HepG2 (cell line): ENCODE measurements at regions not wholly inside any gene's neighbourhood (a gene's known extent, or its start where the extent isn't known, plus 50 kb on each side); places are given as distances from the start of the nearest gene placed in this dataset.

ENCODE experiments used
- ATAC-seq: fragments of 200-7000 bp; cut with Tn5 transposase; 3 replicates; pipeline ENCODE4 v1.9.1; 2020; ENCODE audit warnings: mild to moderate bottlenecking, moderate library complexity
- BruUV-seq: library from RNA; stranded (reverse); fragments of 400-500 nt; replicated peaks from 2 replicates; lab custom pipeline; 2021; lab: Mats Ljungman, UMichigan
- CTCF ChIA-PET: fragments of 300-600 bp; formaldehyde crosslinking; extraction: SDS; loops from one replicate; lab custom pipeline; 2021; ENCODE audit warnings: low total read pairs, inconsistent platforms, low intra/inter-chr PET ratio; lab: Yijun Ruan, JAX
- POLR2A ChIA-PET: fragments of 350-600 bp; sonication (Branson Sonifier 250); formaldehyde crosslinking; loops from one replicate; lab custom pipeline; 2020; ENCODE audit warnings: antibody characterized with exemption, inconsistent platforms; lab: Yijun Ruan, JAX
- DNase-seq: peaks from one replicate; pipeline ENCODE4 v3.0.0-alpha.2; 2015; ENCODE audit warnings: low spot score
- FAIRE-seq: peaks from 3 replicates; lab custom pipeline; 2011; peaks lifted over from hg19 to GRCh38; lab: Jason Lieb, UNC
- H2AFZ ChIP-seq: one replicate; pipeline ENCODE4 v1.6.1; 2011; ENCODE audit warnings: low read length, inconsistent platforms
- H3K27ac ChIP-seq: fragments of 300-600 bp; 3 replicates; pipeline ENCODE4 v1.8.0; 2011; ENCODE audit warnings: mixed run types, mild to moderate bottlenecking, mixed read lengths, low read length, inconsistent platforms; ENCODE audit not compliant: insufficient read depth; ENCODE audit errors: extremely low read length
- H3K27me3 ChIP-seq, 2 experiments: fragments of 200-600 bp in 1 of 2; 2 replicates in 1 of 2; 3 replicates in 1 of 2; pipeline versions ENCODE4 v1.6.0 to v1.8.0; 2011; ENCODE audit warnings: low read length in 2 of 2, mild to moderate bottlenecking in 2 of 2, moderate library complexity in 2 of 2, inconsistent platforms in 1 of 2; ENCODE audit not compliant: insufficient read depth in 2 of 2, control insufficient read depth in 1 of 2
- H3K36me3 ChIP-seq, 2 experiments: fragments of 200-600 bp in 1 of 2; replicated peaks in 1 of 2; 2 replicates in 1 of 2; 3 replicates in 1 of 2; pipeline versions ENCODE4 v1.5.1 to v1.8.0; 2011; ENCODE audit warnings: low read length in 2 of 2, inconsistent platforms in 1 of 2; ENCODE audit not compliant: insufficient read depth in 2 of 2, control insufficient read depth in 1 of 2
- H3K4me1 ChIP-seq: 2 replicates; pipeline ENCODE4 v1.5.1; 2012; ENCODE audit warnings: low read length, inconsistent platforms; ENCODE audit not compliant: insufficient read depth
- H3K4me2 ChIP-seq: 2 replicates; pipeline ENCODE4 v1.6.0; 2011; ENCODE audit warnings: low read depth, low read length, inconsistent platforms
- H3K4me3 ChIP-seq, 3 experiments: fragments of 200-600 bp in 1 of 3; sonication (generic), shearing (Covaris generic) in 1 of 3; replicated peaks in 1 of 3; 2 replicates each; pipeline ENCODE4 v1.5.1; 2011 to 2016; ENCODE audit warnings: low read length in 3 of 3, inconsistent platforms in 2 of 3, low read depth in 2 of 3, mild to moderate bottlenecking in 2 of 3, control low read depth in 1 of 3, mixed read lengths in 1 of 3; ENCODE audit not compliant: insufficient read depth in 1 of 3
- H3K79me2 ChIP-seq: one replicate; pipeline ENCODE4 v1.6.1; 2011; ENCODE audit warnings: low read length, inconsistent platforms; ENCODE audit not compliant: insufficient read depth
- H3K9ac ChIP-seq: 2 replicates; pipeline ENCODE4 v1.6.0; 2011; ENCODE audit warnings: mild to moderate bottlenecking, low read depth, low read length, inconsistent platforms; ENCODE audit not compliant: insufficient read depth
- H3K9me3 ChIP-seq: 2 replicates; pipeline ENCODE4 v1.5.1; 2012; ENCODE audit warnings: mild to moderate bottlenecking, low read length
- H4K20me1 ChIP-seq: 2 replicates; pipeline ENCODE4 v1.6.0; 2011; ENCODE audit warnings: inconsistent platforms, mild to moderate bottlenecking, low read length, moderate library complexity; ENCODE audit not compliant: insufficient read depth
- HOXA3 ChIP-seq: sonication (generic); formaldehyde crosslinking; IDR thresholded peaks from 2 replicates; pipeline ENCODE4 v1.5.0; 2020; ENCODE audit warnings: missing genetic modification reagents
- PCBP1 ChIP-seq: fragments of 200-400 bp; formaldehyde crosslinking; IDR thresholded peaks from 2 replicates; pipeline ENCODE4 v1.6.1; 2017; ENCODE audit warnings: mild to moderate bottlenecking, low read depth, low read length, borderline replicate concordance
- XRCC5 ChIP-seq: fragments of 200-400 bp; formaldehyde crosslinking; optimal IDR thresholded peaks from 2 replicates; pipeline ENCODE3; 2017; ENCODE audit warnings: mild to moderate bottlenecking, low read length
- WGBS: methylation state at CpG from one replicate; pipeline ENCODE4 v1.1.6; 2017; ENCODE audit warnings: low lambda C conversion rate; 5-methylcytosine and 5-hydroxymethylcytosine counted together
- in situ Hi-C: cut with HindIII; loops from 2 replicates; pipeline ENCODE4 v1.10.0; 2017; ENCODE audit warnings: low pct_unique_long_range_greater_than_20kb; ENCODE audit not compliant: extremely low pct_ligation_motif_present
- intact Hi-C: fragments of 100-400 bp; cut with micrococcal nuclease; formaldehyde crosslinking; loops from one replicate; pipeline ENCODE4 v1.10.0; 2022; ENCODE audit not compliant: unreplicated experiment
- TF ChIP-seq, protein P1 (sequence below): sonication (generic); formaldehyde crosslinking; conservative IDR thresholded peaks from 2 replicates; pipeline ENCODE4 v1.8.1; 2023; ENCODE audit warnings: missing genetic modification reagents
- TF ChIP-seq, protein P2 (sequence below): sonication (generic); formaldehyde crosslinking; IDR thresholded peaks from 2 replicates; pipeline ENCODE4 v1.8.0; 2022; ENCODE audit warnings: low read depth, missing genetic modification reagents
- TF ChIP-seq, protein P3 (sequence below): conservative IDR thresholded peaks from 2 replicates; pipeline ENCODE4 v1.6.1; 2018; ENCODE audit warnings: missing genetic modification reagents
- TF ChIP-seq, protein P4 (sequence below): sonication (generic); formaldehyde crosslinking; IDR thresholded peaks from 2 replicates; pipeline ENCODE4 v1.4.0; 2020; ENCODE audit warnings: mild to moderate bottlenecking, missing genetic modification reagents
- TF ChIP-seq, protein P5 (sequence below): sonication (generic); formaldehyde crosslinking; IDR thresholded peaks from 2 replicates; pipeline ENCODE4 v1.4.0; 2020; ENCODE audit warnings: missing genetic modification reagents, mild to moderate bottlenecking, borderline replicate concordance

GRCh38 chr11:130813196-130813595 is 103.1 kb downstream of the SNX19 start:
- no peak overlapping the region for H3K9ac ChIP-seq
- no peak for DNase-seq
- ATAC-seq: no peak
- 28% methylated on average over 8 of the region's 8 CpGs for WGBS
- no peaks in the 10 kb centered on the region for H3K79me2 ChIP-seq
- no peak overlapping the region for H3K4me3 ChIP-seq
- H3K27me3 ChIP-seq: peaks cover 0 to 10% of the 10 kb centered on the region in 2 experiments; a peak in 3 of 5 replicates
- H4K20me1 ChIP-seq: no peaks in the 10 kb centered on the region
- ChIA-PET POLR2A (no interaction called here), CTCF (no interaction called here)
- H3K4me1 ChIP-seq: no peaks in the 10 kb centered on the region
- H3K4me2 ChIP-seq: no peak overlapping the region
- intact Hi-C loops: no loop called here
- no TSS peak for BruUV-seq
- no peak overlapping the region for H2AFZ ChIP-seq
- H3K36me3 ChIP-seq: no peaks in the 10 kb centered on the region
- in situ Hi-C loops: no loop called here
- TF ChIP-seq PCBP1 (no peak), XRCC5 (no peak), HOXA3 (CRISPR knock-in tag) (no peak)
- TF ChIP-seq, protein P1, sequence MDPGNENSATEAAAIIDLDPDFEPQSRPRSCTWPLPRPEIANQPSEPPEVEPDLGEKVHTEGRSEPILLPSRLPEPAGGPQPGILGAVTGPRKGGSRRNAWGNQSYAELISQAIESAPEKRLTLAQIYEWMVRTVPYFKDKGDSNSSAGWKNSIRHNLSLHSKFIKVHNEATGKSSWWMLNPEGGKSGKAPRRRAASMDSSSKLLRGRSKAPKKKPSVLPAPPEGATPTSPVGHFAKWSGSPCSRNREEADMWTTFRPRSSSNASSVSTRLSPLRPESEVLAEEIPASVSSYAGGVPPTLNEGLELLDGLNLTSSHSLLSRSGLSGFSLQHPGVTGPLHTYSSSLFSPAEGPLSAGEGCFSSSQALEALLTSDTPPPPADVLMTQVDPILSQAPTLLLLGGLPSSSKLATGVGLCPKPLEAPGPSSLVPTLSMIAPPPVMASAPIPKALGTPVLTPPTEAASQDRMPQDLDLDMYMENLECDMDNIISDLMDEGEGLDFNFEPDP (CRISPR knock-in tag): no peak
- TF ChIP-seq, protein P2, sequence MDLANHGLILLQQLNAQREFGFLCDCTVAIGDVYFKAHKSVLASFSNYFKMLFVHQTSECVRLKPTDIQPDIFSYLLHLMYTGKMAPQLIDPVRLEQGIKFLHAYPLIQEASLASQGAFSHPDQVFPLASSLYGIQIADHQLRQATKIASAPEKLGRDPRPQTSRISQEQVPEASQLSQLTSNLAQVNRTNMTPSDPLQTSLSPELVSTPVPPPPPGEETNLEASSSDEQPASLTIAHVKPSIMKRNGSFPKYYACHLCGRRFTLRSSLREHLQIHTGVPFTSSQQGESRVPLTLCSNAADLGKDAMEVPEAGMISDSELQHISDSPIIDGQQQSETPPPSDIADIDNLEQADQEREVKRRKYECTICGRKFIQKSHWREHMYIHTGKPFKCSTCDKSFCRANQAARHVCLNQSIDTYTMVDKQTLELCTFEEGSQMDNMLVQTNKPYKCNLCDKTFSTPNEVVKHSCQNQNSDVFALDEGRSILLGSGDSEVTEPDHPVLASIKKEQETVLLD: no peak
- TF ChIP-seq, protein P3, sequence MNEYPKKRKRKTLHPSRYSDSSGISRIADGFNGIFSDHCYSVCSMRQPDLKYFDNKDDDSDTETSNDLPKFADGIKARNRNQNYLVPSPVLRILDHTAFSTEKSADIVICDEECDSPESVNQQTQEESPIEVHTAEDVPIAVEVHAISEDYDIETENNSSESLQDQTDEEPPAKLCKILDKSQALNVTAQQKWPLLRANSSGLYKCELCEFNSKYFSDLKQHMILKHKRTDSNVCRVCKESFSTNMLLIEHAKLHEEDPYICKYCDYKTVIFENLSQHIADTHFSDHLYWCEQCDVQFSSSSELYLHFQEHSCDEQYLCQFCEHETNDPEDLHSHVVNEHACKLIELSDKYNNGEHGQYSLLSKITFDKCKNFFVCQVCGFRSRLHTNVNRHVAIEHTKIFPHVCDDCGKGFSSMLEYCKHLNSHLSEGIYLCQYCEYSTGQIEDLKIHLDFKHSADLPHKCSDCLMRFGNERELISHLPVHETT: no peak
- TF ChIP-seq, protein P4, sequence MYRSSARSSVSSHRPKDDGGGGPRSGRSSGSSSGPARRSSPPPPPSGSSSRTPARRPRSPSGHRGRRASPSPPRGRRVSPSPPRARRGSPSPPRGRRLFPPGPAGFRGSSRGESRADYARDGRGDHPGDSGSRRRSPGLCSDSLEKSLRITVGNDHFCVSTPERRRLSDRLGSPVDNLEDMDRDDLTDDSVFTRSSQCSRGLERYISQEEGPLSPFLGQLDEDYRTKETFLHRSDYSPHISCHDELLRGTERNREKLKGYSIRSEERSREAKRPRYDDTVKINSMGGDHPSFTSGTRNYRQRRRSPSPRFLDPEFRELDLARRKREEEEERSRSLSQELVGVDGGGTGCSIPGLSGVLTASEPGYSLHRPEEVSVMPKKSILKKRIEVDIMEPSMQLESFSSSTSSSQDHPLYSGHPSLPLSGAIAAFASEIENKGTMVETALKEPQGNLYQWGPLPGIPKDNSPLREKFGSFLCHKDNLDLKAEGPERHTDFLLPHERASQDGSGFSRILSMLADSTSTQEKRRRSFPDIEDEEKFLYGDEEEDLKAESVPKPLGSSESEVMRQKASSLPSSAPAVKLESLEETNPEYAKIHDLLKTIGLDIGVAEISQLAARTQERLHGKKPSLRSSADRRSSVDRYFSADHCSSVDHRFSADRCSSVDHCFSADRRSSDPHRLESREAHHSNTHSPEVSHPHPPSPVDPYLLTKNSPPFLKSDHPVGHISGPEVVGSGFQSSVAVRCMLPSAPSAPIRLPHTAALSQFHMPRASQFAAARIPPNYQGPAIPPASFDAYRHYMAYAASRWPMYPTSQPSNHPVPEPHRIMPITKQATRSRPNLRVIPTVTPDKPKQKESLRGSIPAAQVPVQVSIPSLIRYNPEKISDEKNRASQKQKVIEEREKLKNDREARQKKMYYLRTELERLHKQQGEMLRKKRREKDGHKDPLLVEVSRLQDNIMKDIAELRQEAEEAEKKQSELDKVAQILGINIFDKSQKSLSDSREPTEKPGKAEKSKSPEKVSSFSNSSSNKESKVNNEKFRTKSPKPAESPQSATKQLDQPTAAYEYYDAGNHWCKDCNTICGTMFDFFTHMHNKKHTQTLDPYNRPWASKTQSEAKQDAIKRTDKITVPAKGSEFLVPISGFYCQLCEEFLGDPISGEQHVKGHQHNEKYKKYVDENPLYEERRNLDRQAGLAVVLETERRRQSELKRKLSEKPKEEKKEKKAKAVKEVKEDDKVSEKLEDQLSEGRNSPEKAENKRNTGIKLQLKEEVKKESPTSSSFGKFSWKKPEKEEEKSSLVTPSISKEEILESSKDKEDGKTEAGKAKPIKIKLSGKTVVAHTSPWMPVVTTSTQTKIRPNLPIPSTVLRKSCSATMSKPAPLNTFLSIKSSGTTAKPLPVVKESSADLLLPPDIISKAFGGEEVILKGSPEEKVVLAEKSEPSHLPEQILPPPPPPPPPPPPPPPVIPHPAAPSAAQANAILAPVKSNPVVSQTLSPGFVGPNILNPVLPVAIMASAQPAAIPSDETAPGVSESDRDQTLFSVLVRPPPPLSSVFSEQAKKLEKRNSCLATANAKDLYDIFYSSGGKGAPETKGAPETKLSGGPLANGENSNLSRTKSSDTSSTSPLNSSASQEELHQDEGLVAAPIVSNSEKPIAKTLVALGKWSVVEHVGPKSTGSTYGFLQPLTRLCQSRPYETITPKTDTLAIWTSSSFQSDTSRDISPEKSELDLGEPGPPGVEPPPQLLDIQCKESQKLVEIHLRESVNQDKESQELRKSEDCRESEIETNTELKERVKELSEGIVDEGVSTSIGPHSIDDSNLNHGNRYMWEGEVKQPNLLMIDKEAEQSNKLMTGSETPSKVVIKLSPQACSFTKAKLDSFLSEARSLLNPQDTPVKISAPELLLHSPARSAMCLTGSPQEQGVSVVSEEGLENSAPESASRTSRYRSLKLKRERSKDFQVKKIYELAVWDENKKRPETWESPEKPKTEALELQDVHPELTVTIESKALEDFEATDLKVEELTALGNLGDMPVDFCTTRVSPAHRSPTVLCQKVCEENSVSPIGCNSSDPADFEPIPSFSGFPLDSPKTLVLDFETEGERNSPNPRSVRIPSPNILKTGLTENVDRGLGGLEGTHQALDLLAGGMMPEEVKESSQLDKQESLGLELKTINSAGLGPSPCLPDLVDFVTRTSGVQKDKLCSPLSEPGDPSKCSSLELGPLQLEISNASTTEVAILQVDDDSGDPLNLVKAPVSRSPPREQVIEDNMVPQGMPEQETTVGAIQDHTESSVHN (CRISPR knock-in tag): no peak
- TF ChIP-seq, protein P5, sequence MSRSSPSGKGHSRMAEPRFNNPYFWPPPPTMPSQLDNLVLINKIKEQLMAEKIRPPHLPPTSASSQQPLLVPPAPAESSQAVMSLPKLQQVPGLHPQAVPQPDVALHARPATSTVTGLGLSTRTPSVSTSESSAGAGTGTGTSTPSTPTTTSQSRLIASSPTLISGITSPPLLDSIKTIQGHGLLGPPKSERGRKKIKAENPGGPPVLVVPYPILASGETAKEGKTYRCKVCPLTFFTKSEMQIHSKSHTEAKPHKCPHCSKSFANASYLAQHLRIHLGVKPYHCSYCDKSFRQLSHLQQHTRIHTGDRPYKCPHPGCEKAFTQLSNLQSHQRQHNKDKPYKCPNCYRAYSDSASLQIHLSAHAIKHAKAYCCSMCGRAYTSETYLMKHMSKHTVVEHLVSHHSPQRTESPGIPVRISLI: no peak
- H3K27ac ChIP-seq: no peak overlapping the region
- FAIRE-seq: no peak
- H3K9me3 ChIP-seq: no peaks in the 10 kb centered on the region
